ENCODE measurements at regions not wholly inside any gene's neighbourhood (a gene's known extent, or its start where the extent isn't known, plus 50 kb on each side); places are given as distances from the start of the nearest gene placed in this dataset.

DNA sequence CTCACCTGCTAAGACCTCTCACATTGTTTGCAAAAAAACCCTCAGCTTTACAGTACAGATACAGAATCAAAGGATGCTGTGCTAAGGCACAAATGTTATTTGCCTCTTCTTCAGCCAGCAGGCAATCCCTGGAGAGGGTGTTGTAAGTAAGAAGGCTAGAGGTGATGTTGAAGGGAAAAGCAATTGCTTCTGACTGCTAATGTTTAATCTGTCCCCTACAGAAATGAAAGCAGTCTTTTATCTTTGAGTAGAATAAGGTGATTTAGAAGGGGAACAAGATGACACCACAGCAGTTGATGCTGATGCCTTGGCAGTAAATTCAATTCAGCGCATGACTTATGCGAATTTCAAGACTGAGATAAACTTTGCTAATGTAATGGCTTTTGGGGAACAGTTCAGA is 1064.8 kb upstream of the IGFBP7 start:
- no peak for DNase-seq

DNA sequence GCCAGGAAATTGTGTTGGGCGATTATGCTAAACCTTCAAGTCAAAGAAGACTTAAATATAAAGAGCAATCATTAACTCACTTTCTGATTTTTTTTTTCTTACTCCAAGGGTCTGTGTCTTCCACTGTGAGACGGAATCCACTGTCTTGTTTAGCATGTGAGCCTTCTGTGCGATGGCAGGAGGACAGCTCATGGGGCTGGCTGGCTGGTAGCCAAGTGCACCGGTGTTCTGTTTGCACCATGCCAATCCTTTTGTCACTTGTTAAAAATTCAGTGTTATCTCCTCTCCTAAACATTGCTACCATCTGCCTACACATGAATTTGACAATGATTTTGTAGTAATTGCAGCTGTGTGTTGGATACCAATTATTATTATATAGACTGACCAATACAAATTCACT is 1056.3 kb upstream of the IGFBP7 start:
- DNase-seq = no peak

DNA sequence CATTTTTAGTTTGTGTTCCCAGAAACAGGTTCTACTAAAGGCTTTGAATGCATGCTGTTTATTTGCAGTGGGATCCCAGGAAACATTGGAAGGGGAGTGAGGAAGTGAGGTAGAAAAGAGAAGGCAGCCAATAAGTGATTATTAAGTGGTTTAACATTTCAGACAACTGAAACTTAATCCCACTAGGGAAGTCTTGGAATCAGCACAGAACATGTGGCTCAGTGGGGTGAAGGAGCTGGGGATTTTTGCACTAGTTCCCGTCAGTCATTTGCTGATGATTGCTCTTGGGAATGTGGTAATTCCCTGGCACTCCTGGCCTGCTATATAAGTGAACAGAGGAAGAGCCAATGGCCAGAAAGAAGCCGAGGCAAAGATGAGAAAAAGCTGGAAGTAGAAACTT is 1053.0 kb upstream of the IGFBP7 start:
- DNase-seq = no peak

DNA sequence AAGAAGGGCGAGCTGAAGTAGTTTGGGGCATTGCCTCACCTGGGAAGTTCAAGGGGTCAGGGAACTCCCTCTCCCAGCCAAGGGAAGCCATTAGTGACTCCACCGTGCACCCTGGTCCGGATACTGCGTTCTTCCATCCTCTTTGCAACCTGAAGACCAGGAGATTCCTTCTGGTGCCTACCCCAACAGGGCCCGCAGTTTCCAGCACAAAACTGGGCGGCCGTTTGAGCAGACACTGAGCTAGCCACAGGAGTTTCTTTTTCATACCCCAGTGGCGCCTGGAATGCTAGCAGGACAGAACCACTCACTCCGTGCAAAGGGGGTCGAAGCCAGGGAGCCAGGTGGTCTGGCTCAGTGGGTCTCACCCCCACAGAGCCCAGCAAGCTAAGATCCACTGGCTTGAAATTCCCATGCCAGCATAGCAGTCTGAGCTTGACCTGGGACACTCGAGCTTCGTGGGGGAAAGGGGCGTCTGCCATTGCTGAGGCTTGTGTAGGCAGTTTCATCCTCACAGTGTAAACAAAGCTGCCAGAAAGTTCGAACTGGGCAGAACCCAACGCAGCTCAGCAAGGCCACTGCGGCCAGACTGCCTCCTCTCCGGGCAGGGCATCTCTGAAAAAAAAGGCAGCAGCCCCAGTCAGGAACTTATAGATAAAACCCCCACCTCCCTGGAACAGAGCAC is 1039.4 kb upstream of the IGFBP7 start:
- DNase-seq = no peak

DNA sequence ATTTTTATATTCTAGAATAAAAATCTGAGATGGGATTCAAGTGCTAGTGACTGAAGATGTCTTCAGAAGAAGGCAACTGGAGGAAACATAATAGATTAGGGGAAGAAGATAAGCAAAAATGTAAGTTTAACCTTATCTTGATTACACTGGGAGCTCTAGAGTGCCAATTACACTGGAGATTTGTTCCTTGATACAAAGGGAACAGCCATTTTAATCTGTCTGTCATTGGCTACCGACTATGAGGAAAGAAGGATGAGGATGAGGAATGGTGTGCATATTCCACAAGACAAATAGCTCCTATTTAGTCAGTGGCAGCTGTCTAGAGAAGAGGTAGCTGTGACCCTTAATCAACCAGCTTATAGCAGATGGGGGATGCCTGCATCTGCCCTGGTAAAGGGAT is 1034.5 kb upstream of the IGFBP7 start:
- DNase-seq = no peak

DNA sequence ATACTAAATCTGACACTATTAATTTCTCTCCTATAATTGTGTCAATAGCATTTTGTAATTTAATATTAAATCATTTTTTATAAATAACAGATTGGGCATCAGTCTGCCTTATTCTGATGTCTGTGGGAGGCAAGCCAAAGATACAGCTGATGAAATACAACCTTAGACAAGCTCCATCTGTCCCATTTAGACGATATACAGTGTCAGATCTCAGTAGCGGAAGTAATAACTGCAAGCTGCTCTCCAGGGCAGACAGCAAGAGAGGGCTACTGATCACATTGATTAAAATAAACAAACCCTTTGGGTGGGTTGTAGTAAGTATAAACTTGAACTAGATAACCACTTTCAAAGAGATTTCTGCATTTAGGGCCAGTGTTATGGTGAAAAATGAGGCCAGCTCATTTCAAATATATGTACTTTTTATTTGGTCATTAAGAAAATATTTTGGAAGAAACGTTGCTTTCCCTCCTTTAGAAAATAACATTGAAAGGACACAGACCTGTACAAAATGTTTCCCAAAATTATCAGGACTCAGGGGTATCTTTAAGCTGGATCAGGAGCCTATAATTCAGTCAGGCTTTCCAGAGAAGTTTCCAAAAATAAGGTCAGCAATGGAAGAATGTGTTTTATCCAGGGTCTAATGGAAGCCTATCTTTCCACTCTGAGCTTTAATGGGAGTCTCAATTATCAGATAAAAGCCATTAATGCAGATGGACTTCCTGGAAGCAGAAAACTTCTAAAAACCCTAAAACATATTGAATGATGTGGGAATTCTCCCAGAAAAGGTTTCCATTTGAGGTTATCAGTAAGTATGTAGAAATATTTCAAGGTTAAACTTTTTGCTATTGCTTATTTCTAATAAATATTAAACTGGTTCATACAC is 1028.8 kb upstream of the IGFBP7 start:
- DNase-seq = no peak

DNA sequence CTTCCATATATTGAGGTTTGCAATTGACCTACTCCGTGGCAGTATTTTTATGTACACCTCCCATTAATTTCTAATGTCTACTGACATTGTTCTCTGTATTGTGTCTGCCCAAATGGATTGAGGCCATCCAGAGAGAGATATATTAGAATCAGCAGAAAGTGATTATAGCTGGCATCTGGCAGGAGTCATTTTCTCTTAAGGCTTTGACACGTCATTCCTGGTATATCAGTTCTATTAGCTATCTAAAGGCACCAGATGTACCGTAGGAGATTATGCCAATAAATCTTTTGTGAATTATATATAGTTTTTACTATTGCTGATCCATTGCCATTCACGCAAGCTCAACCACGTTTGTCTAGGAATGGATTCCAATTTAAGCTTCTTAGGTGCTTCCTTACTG is 1026.4 kb upstream of the IGFBP7 start:
- no peak for DNase-seq

DNA sequence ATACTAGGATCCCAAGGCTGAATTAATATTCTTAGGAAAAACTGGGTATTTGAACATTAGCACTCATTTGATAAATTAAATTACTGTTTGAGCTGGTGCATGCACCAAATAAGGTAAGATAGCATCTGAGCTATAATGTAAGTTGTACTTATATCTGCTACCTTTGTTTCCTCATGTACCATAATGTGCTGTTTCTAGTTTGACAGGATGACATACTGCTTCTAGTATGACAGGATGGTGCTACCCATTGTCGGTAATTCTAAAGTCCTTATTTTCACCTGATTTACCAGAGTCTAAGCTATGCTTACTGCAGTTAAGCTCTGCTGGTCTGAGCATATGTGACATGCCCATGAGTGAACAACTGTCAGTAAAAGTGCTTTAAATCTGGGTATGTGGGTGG is 1017.5 kb upstream of the IGFBP7 start:
- DNase-seq = no peak

DNA sequence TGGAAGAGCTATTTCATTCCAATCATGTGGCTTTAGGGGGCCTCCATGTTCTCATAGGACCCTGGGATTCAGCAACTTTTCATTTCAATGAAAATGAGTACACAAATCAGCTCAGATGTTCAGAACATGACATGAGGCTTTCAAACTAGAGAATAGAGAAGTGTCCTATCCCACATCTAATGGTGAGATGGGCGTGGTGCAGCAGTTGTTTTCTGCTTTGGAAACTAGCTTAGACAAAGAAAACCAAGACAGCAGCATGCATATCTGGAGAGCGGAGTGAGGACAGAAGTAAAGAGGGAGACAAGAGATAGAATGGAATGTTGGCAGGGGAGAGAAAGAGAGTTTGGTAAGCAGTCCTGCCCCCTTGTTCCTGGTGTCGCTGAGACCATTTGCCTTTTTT is 1009.1 kb upstream of the IGFBP7 start:
- no peak for DNase-seq

DNA sequence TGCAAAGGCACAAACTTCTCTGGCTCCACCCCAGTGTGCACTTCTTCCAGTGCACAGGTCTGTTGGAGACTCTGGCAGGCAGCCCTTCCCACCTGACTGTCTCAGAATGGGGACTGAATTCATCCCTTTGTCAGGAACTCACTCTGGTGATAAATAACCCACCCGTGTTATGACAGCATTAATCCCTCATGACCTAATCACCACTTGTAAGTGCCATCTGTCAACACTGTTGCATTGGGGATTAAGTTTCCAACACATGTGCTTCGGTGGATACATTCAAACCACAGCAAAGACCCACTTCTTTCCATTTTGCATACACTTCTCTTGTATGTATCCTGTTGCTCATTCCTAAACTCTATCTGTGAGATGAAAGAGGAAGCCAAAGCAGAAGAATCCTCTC is 1002.9 kb upstream of the IGFBP7 start:
- DNase-seq = no peak

DNA sequence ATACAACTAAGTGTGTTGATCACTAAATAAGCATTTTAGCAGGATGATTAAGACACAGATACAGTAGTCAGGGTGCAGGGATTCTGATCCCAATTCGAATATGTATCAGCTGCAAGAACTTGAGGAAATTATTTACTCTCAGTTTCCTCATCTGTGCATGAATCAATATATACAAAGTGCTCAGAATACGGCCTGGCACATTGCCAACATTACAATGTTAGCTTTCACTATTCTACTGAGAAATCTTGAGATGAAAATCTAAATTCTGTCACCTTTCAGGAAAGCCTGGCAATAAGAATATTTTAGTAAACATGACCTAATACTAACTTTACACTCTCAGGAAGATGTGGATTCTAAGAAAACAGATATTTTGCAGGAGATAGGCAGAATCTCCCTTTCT is 1001.6 kb upstream of the IGFBP7 start:
- no peak for DNase-seq

DNA sequence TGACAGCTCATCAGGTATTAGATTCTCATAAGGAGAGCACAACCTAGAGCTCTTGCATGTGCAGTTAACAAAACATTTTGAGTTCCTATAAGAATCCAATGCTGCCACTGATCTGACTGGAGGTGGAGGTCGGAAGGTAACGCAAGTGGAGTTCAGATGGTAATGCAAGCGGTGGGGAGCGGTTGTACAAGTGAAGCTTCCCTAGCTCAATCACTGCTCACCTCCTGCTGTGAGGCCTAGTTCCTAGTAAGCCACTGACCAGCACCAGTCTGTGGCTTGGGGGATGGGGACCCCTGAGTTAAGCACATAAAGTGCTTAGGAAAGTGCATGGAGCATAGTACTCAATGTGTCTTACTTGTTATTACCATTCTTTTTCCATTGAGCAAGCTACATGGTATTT is 983.2 kb upstream of the IGFBP7 start:
- DNase-seq = no peak

DNA sequence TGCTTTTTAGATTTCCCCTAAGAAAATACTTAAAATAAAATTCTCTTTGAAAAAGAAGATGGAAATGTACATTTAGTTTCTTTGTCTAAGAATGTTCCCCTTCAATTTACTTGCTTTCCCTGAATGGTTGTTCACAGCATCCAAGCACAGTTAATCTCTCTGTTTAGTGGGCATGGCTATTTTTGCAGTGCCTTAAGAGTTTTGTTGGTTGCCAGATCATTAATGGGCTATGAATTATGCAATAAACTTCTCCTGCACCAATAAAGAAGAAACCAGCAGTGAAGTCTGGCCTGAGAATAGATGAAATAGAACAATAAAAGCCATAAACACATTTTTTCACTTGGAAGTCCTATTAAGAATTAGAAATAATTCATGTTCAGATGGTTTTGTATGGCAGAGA is 980.4 kb upstream of the IGFBP7 start:
- no peak for DNase-seq

DNA sequence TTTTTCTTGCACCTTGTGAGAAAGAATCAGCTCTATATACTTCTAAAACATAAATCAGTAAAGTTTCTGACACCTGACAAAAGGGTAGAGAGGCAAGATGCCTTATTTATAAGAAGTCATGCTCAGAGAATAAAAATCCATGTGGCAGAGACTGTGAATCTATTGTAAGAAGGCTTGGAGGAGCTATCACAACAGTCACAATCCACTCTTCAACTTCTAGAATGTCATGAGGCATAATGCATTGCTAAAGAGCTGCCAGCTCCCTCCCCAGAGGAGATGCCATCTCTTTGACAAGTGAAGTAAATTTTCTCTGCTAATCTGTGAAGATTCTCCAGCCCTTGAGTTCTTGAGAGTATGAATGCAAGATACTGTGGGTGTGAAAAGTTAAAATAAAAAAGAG is 971.2 kb upstream of the IGFBP7 start:
- no peak for DNase-seq

DNA sequence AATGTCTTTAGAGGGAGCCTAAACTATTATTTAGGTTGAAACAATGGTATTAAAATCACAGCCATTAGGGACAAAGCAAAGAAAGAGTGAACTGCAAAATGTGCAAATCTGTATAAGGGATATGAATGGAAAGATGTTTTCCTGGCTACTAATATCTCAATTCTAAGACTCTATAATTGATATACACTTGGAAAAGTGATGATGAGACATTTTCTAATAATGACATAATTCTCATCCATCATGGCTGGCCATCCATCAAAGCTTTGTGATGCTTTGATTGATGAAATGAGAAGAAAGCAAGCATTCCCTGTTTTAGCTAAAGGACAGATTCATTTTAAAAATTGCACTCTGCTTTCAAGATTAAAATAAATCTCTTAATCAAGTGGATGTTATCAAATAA is 965.5 kb upstream of the IGFBP7 start:
- DNase-seq = no peak

DNA sequence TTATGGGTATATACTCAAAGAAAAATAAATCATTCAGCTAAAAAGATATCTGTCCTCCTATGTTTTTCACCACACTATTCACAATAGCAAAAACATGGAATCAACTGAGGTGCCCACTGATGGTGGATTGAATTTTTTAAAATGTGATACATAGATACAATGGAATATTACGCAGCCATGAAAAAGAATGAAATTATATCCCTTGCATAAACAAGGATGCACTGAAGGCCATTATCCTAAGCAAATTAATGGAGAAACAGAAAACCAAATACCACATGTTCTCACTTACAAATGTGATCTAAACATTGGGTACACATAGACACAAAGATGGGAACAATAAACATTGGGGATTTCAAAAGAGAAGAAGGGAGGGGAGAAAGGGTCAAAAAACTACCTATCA is 964.2 kb upstream of the IGFBP7 start:
- DNase-seq = no peak

DNA sequence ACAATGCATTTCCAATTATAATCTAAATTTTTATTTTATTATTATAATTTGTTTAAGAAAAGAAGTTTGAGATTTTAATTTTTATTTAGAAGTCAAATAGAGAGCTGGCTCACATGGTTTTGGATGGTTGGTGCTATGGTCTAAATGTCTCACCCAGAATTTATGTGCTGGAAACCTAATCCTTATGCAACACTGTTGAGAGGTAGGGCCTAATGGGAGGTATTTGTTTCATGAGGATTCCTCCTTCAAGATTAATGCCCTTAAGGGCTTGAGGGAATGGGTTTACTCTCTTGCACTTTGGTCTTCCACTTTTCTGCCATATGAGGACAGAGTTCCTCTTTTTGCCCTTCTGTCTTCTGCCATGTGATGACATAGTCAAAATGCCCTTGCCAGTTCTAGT is 960.5 kb upstream of the IGFBP7 start:
- DNase-seq = no peak

DNA sequence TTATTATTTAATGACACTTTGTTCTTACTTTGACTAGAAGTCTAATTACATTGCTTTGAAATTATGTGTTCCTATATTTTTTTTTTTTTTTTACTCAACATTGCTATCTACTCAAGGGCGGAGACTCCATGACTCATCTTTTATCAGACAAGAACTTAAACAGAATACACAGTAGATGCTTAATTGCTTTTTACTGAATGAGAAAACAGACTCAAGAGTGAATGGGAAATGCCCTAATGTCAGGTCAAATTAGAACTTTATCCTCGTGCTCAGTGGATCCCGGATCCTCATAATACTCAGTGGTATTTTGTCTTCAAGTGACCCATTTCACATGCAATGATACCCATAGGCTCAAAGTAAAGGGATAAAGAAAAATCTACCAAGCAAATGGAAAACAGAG is 954.5 kb upstream of the IGFBP7 start:
- no peak for DNase-seq

DNA sequence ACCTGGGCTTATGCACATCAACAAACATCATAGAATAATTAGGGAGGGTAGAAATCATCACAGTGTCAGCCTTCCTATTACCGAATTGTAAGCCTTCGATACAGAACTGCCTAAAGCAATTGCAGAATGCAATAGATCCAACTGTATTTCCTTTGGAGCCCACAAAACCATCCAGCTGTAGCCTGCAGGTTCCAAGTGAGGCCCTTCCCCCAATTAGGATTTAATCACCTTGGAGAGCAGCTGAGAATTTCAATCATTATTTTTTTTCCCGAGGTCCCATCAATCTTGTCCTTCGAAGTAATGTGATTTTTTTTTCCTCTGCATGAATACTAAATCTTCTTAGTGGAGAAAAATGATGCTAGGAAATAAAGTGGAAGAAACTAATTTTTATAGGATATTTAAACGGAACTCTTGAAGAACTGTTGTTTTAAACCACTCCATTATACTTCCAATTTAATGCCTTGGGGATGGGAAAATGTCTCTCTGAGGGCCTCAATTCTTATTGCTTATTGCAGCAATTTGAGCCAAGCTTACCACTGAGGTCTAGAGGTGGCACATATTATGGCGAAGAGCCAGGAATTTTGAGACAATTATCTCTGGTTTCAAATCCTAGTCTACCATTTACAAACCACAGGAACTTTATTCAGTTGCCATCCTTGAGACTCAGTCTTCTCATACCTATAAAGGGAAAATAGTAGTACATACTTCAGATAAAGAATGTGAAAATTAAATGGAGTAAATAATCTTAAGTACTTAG is 953.4 kb upstream of the IGFBP7 start:
- no peak for DNase-seq

DNA sequence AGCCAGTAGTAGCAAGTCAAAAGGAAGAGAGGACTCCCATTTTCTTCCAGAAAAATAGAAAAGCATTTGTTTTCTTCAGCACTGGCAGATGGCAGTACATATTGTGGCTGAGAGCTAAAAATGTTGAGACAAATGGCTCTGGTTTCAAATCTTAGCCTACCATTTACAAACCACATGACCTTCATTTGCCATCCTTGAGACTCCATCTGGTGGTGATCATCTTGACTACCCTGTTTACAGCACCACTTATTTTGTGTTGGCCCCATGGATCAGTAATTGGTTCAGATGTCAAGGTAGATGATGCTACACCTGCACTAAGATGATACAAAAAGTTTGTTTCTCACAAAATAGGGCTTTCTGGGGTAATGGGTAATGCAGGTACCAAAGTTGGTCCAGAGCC is 951.8 kb upstream of the IGFBP7 start:
- no peak for DNase-seq

DNA sequence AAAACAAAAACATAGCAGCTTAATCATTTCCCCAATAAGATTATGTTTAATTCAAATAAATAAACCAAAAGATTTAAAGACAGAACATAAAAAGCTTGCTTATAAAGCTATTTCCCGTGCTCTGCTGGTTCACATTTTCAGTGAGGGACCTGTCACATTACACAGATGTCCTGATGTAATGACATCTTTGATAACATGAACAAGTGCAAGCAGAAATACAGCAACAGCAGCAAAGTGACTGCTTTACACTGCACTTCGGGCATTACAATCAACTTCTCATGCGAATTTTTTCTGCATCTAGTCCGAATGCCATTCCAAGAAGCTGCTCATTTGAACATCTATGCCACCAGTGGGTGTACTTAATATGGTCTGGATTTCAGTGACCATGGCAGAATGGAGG is 940.3 kb upstream of the IGFBP7 start:
- no peak for DNase-seq

DNA sequence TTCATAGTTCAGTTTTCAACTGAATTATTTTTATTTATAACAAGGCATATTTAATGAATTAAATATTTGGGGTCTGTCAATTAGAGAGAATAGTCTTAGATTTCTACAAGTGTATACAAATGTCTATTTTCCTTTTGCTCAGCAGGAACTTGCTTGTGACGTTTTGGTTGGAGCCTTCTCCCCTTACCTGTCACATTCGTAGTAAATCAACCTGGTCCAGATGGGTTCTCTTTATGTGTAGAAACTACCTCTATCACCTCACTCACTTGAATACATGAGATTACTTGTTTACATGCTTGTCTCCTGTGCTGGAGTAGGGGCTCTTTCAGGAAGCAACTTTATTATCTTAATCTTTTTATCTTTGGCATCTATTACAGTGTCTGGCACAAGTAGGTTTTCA is 938.3 kb upstream of the IGFBP7 start:
- no peak for DNase-seq

DNA sequence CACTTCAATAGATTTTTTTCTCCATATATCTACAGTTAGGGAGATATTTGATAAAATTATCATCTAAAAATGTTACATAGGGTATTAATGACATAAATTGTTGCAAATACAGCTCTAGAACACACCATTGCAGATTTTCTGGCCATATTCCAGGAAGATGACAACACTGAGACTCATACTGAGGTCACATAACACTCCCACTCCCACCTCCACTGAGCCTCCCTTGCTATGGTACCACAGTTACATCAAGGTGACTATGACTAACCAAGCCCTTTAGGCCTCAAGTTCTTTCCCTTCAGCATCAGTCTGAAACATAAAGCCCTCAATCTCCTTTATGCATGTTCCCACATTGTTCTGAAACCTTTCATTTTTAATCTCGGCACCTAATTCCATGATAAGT is 932.0 kb upstream of the IGFBP7 start:
- DNase-seq = no peak

DNA sequence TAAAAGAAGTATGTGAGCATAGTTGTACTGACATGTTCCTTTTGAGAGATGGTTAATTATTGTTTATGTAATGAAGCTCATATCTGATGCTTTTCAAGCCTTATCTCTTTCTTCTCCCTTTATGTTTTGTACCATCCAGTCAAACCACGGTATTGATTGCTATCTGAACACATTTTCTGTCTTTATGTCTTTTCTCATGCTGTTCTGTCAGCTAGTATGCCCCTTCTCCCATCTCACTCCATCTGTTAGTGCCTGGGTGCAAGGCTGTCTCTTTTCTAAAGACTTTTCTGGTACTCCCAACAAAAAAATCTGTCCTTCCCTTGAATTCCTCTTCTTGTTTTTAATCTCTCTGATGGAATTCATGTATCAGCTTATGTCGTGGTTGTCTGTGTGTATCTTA is 883.8 kb upstream of the IGFBP7 start:
- DNase-seq = no peak
